ENCODE measurements at regions not wholly inside any gene's neighbourhood (a gene's known extent, or its start where the extent isn't known, plus 50 kb on each side); places are given as distances from the start of the nearest gene placed in this dataset.
"Not testable (repeated sequence)": the region's sequence is repeated elsewhere in the genome, so short reads cannot be mapped to it uniquely, and the experiment has no call there.

GRCh38 chr9:21694424-21694823 lies 108.0 kb upstream of the MTAP start:
- no peak for DNase-seq (ENCODE audit: low read depth in 2 of 2)

GRCh38 chr9:21695443-21695842 lies 107.0 kb upstream of the MTAP start:
- DNase-seq (ENCODE audit: low read depth in 2 of 2) = no peak

GRCh38 chr9:21695874-21696341 lies 106.5 kb upstream of the MTAP start:
- DNase-seq (ENCODE audit: low read depth in 2 of 2) = no peak

- no peak for DNase-seq (ENCODE audit: low read depth in 2 of 2)
Measured at GRCh38 chr9:21696411-21696871, 106.0 kb upstream of the MTAP start.

GRCh38 chr9:21708260-21708711 lies 94.2 kb upstream of the MTAP start:
- no peak for DNase-seq (ENCODE audit: low read depth in 2 of 2)

- no peak for DNase-seq (ENCODE audit: low read depth in 2 of 2)
Measured at GRCh38 chr9:21708856-21709255, 93.6 kb upstream of the MTAP start.

GRCh38 chr9:21709464-21710058 lies 92.9 kb upstream of the MTAP start:
- DNase-seq (ENCODE audit: low read depth in 2 of 2) = peak in 1 of 2 donors; percentile 31

GRCh38 chr9:21710548-21711191 lies 91.8 kb upstream of the MTAP start:
- DNase-seq (ENCODE audit: low read depth in 2 of 2) = no peak

GRCh38 chr9:21711504-21711903 lies 90.9 kb upstream of the MTAP start:
- DNase-seq (ENCODE audit: low read depth in 2 of 2) = no peak

GRCh38 chr9:21715408-21715807 lies 87.0 kb upstream of the MTAP start:
- DNase-seq (ENCODE audit: low read depth in 2 of 2) = no peak

GRCh38 chr9:21720758-21721157 lies 81.7 kb upstream of the MTAP start:
- no peak for DNase-seq (ENCODE audit: low read depth in 2 of 2)

GRCh38 chr9:21727411-21727810 lies 75.0 kb upstream of the MTAP start:
- DNase-seq (ENCODE audit: low read depth in 2 of 2) = not testable (repeated sequence)

- no peak for DNase-seq (ENCODE audit: low read depth in 2 of 2)
Measured at GRCh38 chr9:21728781-21729180, 73.7 kb upstream of the MTAP start.

GRCh38 chr9:21729648-21730047 lies 72.8 kb upstream of the MTAP start:
- DNase-seq (ENCODE audit: low read depth in 2 of 2) = no peak

GRCh38 chr9:21730899-21731298 lies 71.5 kb upstream of the MTAP start:
- no peak for DNase-seq (ENCODE audit: low read depth in 2 of 2)

- DNase-seq (ENCODE audit: low read depth in 2 of 2) = no peak
Measured at GRCh38 chr9:21741151-21741550, 61.3 kb upstream of the MTAP start.

GRCh38 chr9:21744320-21744719 lies 58.1 kb upstream of the MTAP start:
- no peak for DNase-seq (ENCODE audit: low read depth in 2 of 2)

GRCh38 chr9:21744841-21745240 lies 57.6 kb upstream of the MTAP start:
- no peak for DNase-seq (ENCODE audit: low read depth in 2 of 2)

GRCh38 chr9:21746550-21746949 lies 55.9 kb upstream of the MTAP start:
- no peak for DNase-seq (ENCODE audit: low read depth in 2 of 2)

GRCh38 chr9:21747175-21747574 lies 55.3 kb upstream of the MTAP start:
- no peak for DNase-seq (ENCODE audit: low read depth in 2 of 2)

GRCh38 chr9:21750021-21750735 lies 52.3 kb upstream of the MTAP start:
- no peak for DNase-seq (ENCODE audit: low read depth in 2 of 2)

GRCh38 chr9:21751998-21752397 lies 50.4 kb upstream of the MTAP start:
- no peak for DNase-seq (ENCODE audit: low read depth in 2 of 2)
